ENCODE measurements at regions not wholly inside any gene's neighbourhood (a gene's known extent, or its start where the extent isn't known, plus 50 kb on each side); places are given as distances from the start of the nearest gene placed in this dataset.

DNA sequence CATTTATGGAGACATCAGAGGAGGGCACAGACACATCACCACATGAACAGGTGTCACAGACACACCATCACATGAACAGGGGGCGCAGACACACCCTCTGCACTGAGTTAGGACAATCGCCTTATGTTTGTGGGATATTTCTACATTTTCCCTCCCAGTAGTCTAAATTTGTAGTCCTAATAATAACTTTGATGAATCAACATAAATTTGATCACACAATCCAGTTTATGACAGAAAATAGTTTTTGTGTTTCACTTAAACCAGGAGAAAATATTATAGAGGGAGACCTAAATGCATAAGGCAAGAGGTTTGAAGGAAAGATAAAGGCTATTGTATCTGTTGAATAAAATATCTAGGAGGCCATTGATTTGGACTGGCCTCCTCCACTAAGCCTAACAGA is 195.7 kb downstream of the GPX5 start:
- intact Hi-C loops (cut with DNase I) = no loop called here
- Histone ChIP-seq H3K9me3 (no peaks in the 10 kb centered on the region), H3K4me1 (no peaks in the 10 kb centered on the region), H3K27me3 (peaks cover 3 to 11% of the 10 kb centered on the region in 2 donors), H3K4me3 (no peak overlapping the region), H3K27ac (no peak overlapping the region), H3K36me3 (no peaks in the 10 kb centered on the region)
- ATAC-seq (no peak), DNase-seq (no peak)
- no peak for TF ChIP-seq POLR2A (IDR thresholded peaks at IDR 0.05)
- TF ChIP-seq, protein P1, sequence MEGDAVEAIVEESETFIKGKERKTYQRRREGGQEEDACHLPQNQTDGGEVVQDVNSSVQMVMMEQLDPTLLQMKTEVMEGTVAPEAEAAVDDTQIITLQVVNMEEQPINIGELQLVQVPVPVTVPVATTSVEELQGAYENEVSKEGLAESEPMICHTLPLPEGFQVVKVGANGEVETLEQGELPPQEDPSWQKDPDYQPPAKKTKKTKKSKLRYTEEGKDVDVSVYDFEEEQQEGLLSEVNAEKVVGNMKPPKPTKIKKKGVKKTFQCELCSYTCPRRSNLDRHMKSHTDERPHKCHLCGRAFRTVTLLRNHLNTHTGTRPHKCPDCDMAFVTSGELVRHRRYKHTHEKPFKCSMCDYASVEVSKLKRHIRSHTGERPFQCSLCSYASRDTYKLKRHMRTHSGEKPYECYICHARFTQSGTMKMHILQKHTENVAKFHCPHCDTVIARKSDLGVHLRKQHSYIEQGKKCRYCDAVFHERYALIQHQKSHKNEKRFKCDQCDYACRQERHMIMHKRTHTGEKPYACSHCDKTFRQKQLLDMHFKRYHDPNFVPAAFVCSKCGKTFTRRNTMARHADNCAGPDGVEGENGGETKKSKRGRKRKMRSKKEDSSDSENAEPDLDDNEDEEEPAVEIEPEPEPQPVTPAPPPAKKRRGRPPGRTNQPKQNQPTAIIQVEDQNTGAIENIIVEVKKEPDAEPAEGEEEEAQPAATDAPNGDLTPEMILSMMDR (IDR thresholded peaks at IDR 0.05) = no peak
- WGBS (ENCODE audit: insufficient coverage, low coverage, low lambda C conversion rate, missing lambda C conversion rate) = 72% methylated on average over 2 of the region's 2 CpGs

DNA sequence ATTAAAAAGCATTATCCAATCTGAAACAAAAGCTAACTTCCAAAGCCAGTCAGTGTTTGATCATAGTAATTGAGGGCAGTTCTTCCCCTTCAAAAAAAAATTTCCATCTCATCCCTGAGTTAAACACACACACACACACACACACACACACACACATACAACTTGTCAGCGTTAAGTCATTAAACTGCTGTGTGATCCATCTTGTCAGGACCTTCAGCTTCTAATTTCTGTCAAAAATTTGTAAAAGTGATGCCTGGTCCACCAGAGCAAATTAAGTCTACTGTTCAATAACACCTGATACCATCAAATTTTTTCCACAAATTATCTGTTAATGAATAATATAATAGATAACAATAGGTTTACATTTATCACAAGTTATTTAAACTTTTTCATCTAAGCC is 198.7 kb downstream of the GPX5 start:
- peaks cover 5 to 17% of the 10 kb centered on the region in 2 donors for H3K27me3 ChIP-seq
- intact Hi-C loops (cut with DNase I) = no loop called here

DNA sequence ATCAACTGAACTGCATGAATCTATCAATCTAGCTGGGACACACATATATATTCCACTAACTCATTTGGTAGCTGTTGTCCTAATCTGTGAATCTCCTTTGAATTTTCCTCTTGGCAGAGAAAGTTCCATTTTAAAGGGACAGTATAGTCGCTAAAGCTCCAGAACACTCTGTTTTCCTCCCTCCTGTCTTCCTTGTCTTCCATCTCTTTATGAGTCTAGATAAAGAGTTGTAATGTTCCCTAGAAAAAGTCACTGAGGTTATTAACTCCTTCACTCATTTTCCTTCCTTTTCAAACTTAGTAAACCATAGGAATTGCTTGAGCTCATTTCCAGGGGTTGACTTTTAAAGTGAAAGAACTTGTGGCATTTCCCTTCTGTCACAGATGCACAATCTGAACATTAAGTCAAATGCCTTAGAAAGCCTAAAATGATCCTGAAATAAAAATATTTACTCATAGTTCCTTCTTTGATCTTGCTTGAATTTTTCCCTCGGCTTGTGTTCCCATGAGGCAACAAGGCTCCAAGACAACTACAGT is 198.4 kb downstream of the TRIM27 start:
- Histone ChIP-seq H3K27ac (no peak overlapping the region), H3K4me1 (peaks cover 0 to 4% (median 0%) of the 10 kb centered on the region in 4 donors), H3K9me3 (no peaks in the 10 kb centered on the region), H3K4me3 (no peak overlapping the region), H3K36me3 (no peaks in the 10 kb centered on the region), H3K27me3 (peaks cover 5 to 17% of the 10 kb centered on the region in 2 donors)
- no peak for ATAC-seq
- intact Hi-C loops (cut with DNase I) = no loop called here
- DNase-seq = no peak
- no peak for TF ChIP-seq POLR2A (IDR thresholded peaks at IDR 0.05)
- TF ChIP-seq, protein P1 (IDR thresholded peaks at IDR 0.05) = no peak
- 44% methylated on average over 2 of the region's 2 CpGs for WGBS (ENCODE audit: insufficient coverage, low coverage, low lambda C conversion rate, missing lambda C conversion rate)

More for the DNA sequence above, 198.7 kb downstream of the GPX5 start:
- DNase-seq = no peak
- Histone ChIP-seq H3K4me3 (no peak overlapping the region), H3K27ac (no peak overlapping the region), H3K9me3 (no peaks in the 10 kb centered on the region), H3K4me1 (peaks cover 0 to 3% (median 0%) of the 10 kb centered on the region in 4 donors), H3K36me3 (no peaks in the 10 kb centered on the region)
- no peak for ATAC-seq
- 45% methylated on average over 1 of the region's 1 CpG for WGBS (ENCODE audit: insufficient coverage, low coverage, low lambda C conversion rate, missing lambda C conversion rate)
- TF ChIP-seq POLR2A (IDR thresholded peaks at IDR 0.05) = no peak
- TF ChIP-seq, protein P1 (IDR thresholded peaks at IDR 0.05) = no peak

DNA sequence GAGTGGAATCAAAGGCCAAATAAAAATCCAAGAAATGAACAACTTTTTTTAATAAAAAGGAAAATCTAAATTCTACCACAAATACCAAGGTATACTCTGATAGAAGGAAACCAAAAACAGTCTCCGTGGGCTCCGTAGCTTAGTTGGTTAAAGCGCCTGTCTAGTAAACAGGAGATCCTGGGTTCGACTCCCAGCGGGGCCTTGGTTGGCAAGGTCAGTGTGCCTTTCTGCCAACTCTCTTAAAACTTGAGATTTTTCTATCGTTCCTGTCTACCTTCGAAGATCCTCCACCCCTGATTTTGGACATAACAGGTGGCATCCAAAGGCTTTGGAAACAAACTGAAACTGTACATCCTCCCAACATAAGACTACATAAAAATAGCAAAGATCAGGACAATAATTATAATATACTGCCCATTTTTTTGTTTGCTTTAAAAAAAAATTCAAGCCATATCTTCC is 197.9 kb downstream of the TRIM27 start:
- TF ChIP-seq, protein P1 (IDR thresholded peaks at IDR 0.05) = no peak
- H3K4me3 ChIP-seq = no peak overlapping the region
- intact Hi-C loops (cut with DNase I) = no loop called here
- H3K9me3 ChIP-seq = no peaks in the 10 kb centered on the region
- H3K36me3 ChIP-seq = no peaks in the 10 kb centered on the region
- H3K27me3 ChIP-seq = peaks cover 5 to 17% of the 10 kb centered on the region in 2 donors
- 24% methylated on average over 7 of the region's 7 CpGs for WGBS (ENCODE audit: insufficient coverage, low coverage, low lambda C conversion rate, missing lambda C conversion rate)
- ATAC-seq (no peak), DNase-seq (no peak)
- peaks cover 0 to 4% (median 0%) of the 10 kb centered on the region in 4 donors for H3K4me1 ChIP-seq
- H3K27ac ChIP-seq = no peak overlapping the region

Measured in right lobe of liver (tissue), 6 donors.